ENCODE measurements at regions not wholly inside any gene's neighbourhood (a gene's known extent, or its start where the extent isn't known, plus 50 kb on each side); places are given as distances from the start of the nearest gene placed in this dataset.

GRCh38 chr12:4828176-4828575 lies 81.5 kb upstream of the KCNA1 start:
- H3K36me3 ChIP-seq (replicated peaks in 1 of 2): no peaks in the 10 kb centered on the region
- intact Hi-C loops (cut with DNase I): no loop called here
- TF ChIP-seq CTCF (IDR thresholded peaks at IDR 0.05): no peak
- no peak for TF ChIP-seq POLR2A (IDR thresholded peaks at IDR 0.05)
- 38 to 56% (median 45%) methylated on average over 4 of the region's 4 CpGs for WGBS, 4 donors
- no peaks in the 10 kb centered on the region for H3K27me3 ChIP-seq
- H3K4me3 ChIP-seq: no peak overlapping the region
- no peaks in the 10 kb centered on the region for H3K4me1 ChIP-seq (replicated peaks in 1 of 2)
- no peaks in the 10 kb centered on the region for H3K9me3 ChIP-seq (replicated peaks in 1 of 3)
- no peak for DNase-seq
- H3K27ac ChIP-seq: no peak overlapping the region

DNA sequence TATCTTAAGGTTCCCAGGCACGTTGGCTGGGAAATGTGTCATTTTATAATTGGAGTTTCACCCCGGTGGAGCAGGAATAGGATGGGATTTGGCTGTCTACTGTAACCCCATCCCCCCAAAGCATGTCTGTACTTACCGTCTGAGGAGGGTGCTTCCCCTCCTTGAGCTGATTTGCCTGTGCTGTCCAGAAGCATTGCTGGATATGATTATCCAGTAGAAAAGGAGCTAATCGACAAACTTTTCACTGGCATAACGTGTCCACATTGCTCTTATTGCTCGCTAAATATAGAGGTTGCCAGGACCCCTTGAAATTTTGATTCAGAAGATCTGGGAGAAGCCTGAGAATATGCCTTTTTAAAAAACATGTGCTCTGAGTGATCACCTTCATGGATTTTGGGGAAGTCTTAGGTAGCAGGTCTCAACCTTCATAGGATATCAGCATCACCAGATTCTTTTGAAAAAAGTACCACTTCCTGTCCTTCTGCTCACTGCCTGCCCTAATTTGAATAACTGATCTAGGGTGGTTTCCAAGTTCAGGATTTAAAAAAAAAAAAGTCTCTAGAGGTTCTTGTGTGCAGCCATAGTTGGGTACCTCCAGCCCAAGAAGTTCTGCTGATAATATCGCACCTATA lies 80.4 kb upstream of the KCNA1 start:
- no peak for DNase-seq
- no peak for TF ChIP-seq POLR2A (IDR thresholded peaks at IDR 0.05)
- intact Hi-C loops (cut with DNase I): no loop called here
- 51 to 75% (median 58%) methylated on average over 7 of the region's 7 CpGs for WGBS, 4 donors
- H3K27me3 ChIP-seq: no peaks in the 10 kb centered on the region
- no peak overlapping the region for H3K27ac ChIP-seq
- H3K36me3 ChIP-seq (replicated peaks in 1 of 2): no peaks in the 10 kb centered on the region
- no peaks in the 10 kb centered on the region for H3K9me3 ChIP-seq (replicated peaks in 1 of 3)
- H3K4me1 ChIP-seq (replicated peaks in 1 of 2): no peaks in the 10 kb centered on the region
- H3K4me3 ChIP-seq: no peak overlapping the region

- no peak overlapping the region for H3K4me3 ChIP-seq
- intact Hi-C loops (cut with DNase I): no loop called here
- WGBS, 4 donors: 45 to 50% (median 48%) methylated on average over 6 of the region's 6 CpGs
- DNase-seq: no peak
- no peaks in the 10 kb centered on the region for H3K9me3 ChIP-seq (replicated peaks in 1 of 3)
- no peaks in the 10 kb centered on the region for H3K36me3 ChIP-seq (replicated peaks in 1 of 2)
- no peak overlapping the region for H3K27ac ChIP-seq
- H3K27me3 ChIP-seq: no peaks in the 10 kb centered on the region
- no peaks in the 10 kb centered on the region for H3K4me1 ChIP-seq (replicated peaks in 1 of 2)
- no peak for TF ChIP-seq POLR2A (IDR thresholded peaks at IDR 0.05)
- no peak for TF ChIP-seq CTCF (IDR thresholded peaks at IDR 0.05)
Observed at GRCh38 chr12:4829793-4830162, 79.9 kb upstream of the KCNA1 start.

DNA sequence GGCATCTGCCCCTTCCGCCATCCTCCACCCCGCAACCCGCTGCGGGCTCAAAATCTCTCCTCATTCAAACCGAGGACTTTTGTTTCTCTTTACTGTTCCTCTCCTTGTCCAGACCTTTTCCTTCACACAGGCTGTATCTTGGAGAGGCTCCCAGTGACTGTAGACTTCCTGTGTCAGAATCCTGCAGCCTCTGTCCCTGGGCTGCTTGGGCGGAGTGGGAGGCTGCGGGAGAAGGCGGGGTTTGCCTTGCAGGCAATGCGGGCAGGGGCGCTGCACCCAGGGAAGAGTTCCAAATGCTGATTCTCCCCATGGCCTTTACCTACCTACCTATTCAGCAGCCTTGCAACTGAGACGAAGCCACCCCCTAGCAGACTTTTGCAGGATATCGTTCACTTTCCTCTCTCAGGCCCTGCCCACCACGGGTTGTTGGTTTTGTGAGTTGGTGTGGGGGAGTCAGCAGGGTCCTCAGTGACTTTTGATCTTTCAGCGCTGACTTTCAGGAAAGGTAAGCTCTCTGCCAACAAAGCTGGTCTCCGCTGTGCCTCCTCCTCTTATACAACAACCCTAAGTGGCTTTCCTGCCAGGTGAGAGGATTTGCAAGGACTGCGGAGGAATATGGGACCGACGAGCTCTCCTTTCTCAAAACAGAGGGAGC lies 79.0 kb upstream of the KCNA1 start:
- no peaks in the 10 kb centered on the region for H3K9me3 ChIP-seq (replicated peaks in 1 of 3)
- DNase-seq: no peak
- TF ChIP-seq CTCF (IDR thresholded peaks at IDR 0.05) (no peak), POLR2A (IDR thresholded peaks at IDR 0.05) (no peak)
- no peaks in the 10 kb centered on the region for H3K36me3 ChIP-seq (replicated peaks in 1 of 2)
- WGBS, 4 donors: 52 to 66% (median 61%) methylated on average over 18 of the region's 18 CpGs
- intact Hi-C loops (cut with DNase I): no loop called here
- H3K4me3 ChIP-seq: no peak overlapping the region
- no peak overlapping the region for H3K27ac ChIP-seq
- H3K4me1 ChIP-seq (replicated peaks in 1 of 2): no peaks in the 10 kb centered on the region
- no peaks in the 10 kb centered on the region for H3K27me3 ChIP-seq

DNA sequence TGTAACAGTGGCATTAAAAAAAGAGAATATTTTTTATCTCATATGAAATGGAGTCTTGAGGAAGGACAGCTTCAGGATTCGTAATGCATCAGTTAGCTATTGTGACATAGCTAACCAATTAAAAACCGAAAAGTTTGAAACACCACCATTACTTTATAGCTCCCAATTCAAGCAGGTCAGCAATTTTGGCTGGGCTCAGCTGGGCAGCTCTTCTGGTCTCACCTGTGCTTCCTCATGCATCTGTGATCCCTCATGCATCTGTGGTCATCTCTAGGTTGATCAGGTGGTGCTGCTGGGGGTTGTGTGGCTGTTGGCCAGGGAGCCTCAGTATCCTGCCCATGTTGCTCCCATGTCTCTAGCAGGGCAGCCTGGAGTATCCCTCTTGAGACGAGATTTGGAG lies 76.7 kb upstream of the KCNA1 start:
- TF ChIP-seq CTCF (IDR thresholded peaks at IDR 0.05) (no peak), POLR2A (IDR thresholded peaks at IDR 0.05) (no peak)
- WGBS, 4 donors: 68 to 84% (median 77%) methylated on average over 2 to 3 of the region's 3 CpGs
- no peak for DNase-seq
- Histone ChIP-seq H3K4me3 (no peak overlapping the region), H3K27ac (no peak overlapping the region), H3K27me3 (no peaks in the 10 kb centered on the region), H3K36me3 (replicated peaks in 1 of 2) (no peaks in the 10 kb centered on the region), H3K9me3 (replicated peaks in 1 of 3) (no peaks in the 10 kb centered on the region), H3K4me1 (replicated peaks in 1 of 2) (no peaks in the 10 kb centered on the region)
- intact Hi-C loops (cut with DNase I): no loop called here
